ENCODE measurements at regions not wholly inside any gene's neighbourhood (a gene's known extent, or its start where the extent isn't known, plus 50 kb on each side); places are given as distances from the start of the nearest gene placed in this dataset.
"Not testable (repeated sequence)": the region's sequence is repeated elsewhere in the genome, so short reads cannot be mapped to it uniquely, and the experiment has no call there.

- no peak for DNase-seq
These were observed 192.2 kb downstream of the MCHR2 start for GRCh38 chr6:99801805-99802204.

DNA sequence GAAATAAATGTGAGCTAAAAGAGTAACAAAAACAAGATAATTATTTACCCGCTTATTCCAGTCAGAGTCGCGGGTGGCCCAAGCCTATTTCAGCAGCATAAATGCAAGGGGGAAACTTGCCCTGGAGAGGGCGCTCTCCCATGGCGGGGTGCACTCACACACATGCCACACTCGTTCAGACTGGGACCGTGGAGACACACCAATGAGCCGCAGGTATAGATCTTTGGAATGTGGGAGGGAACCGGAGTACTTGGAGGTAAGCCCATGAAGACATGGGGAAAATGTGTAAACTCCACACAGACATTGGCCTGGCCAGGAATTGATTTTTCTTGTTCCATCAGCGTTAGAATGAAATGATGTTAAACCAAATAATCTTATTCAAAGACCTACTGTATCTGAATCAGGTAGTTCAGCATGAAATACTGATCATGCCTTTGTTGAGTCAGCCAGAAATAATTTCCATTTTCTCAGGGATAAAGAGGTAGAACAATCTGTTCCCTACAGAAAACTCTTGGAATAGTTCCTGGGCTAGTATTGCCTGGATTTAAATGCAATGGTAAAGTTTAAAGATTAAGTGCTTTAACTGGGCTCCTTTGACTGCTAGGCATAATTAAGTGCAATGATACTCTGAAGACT is 191.5 kb downstream of the MCHR2 start:
- no peak for DNase-seq

DNA sequence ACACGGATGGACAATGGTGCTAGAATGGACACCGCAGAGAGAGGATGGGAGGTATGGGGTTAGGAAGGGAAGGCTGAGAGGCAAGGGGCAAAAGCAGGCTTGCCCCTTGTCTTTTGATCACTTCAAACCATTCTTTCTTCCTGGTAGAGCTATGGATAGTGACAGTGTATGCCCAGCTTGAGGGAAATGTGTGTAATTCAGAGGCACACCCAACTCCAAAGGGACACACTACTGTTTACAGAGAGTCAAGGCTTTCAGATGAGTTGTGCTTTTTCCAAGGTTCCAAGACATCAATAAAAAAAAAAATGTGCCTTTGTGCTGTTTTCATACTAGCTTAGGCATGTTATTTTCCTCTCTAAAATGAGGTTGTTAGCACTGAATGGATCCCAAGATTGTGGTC is 185.0 kb downstream of the MCHR2 start:
- no peak for DNase-seq

GRCh38 chr6:99810295-99810694 is 183.7 kb downstream of the MCHR2 start:
- DNase-seq: no peak

DNA sequence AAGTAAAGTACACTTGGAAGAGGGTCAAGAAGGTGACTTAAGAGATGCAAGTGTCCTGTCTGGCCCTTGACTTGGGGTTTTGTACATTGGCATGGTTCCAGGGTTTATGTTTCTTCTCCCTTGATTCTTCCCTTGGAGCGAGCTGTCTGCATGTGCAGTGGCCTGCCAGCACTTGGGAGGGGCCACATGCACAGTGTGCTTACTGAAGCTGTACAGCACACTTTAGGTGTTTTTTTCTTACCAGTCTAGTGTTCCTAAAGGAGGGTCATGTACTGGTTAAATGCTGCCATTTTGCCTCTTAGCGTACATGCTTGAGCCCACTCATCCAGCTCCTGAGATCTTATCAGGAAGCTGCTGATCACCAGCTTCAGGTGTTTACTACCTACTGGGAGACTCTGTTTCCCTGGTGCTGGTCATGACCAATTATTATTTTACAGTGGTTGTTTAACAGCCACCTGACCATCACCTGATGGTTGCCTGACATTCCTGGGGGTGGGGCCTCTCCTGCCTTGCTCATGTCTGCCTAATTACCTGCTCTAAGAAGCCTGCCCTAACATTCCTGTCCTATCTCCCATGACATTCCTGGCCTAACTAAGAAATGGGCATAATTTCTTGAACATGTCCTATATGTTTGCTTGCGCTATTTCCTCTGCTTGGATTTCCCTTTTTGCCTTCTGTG is 182.9 kb downstream of the MCHR2 start:
- DNase-seq: no peak

GRCh38 chr6:99811636-99812035 is 182.4 kb downstream of the MCHR2 start:
- no peak for DNase-seq

DNA sequence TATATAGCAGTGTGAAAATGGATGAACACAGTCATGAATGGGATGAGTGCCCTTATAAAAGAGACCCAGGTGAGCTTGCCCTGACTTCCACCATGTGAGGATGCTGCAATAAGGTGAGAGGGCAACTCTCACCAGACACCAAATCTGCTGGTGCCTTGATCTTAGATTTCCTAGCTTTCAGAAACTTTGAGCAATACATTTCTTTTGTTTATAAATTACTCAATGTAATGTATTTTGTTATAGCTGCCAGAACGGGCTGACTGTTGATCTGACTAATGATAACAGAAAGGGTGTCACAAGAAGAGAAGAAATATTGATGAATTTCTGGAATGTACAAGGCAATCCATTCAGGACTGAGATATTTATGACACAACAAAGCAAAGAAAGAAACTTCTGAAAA is 180.5 kb downstream of the MCHR2 start:
- DNase-seq: no peak

- DNase-seq: no peak
These were observed 179.6 kb downstream of the MCHR2 start for GRCh38 chr6:99814230-99814928.

DNA sequence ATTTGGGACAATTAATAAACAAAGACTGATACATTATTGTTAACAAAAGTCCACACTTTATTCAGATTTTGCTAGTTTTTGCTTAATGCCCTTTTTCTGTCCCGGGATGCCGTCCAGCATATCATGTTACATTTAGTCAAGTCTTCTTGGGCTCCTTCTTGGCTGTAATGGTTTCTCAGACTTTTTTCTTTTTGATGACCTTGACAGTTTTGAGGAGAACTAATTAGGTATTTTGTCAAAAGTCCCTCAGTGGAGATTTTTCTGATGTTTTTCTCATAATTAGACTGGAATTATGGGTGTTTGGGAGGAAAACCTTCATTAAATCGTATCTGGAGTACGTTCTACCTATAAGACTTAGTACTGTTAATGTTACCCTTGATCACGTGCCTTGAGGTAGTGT is 177.2 kb downstream of the MCHR2 start:
- DNase-seq: no peak

DNA sequence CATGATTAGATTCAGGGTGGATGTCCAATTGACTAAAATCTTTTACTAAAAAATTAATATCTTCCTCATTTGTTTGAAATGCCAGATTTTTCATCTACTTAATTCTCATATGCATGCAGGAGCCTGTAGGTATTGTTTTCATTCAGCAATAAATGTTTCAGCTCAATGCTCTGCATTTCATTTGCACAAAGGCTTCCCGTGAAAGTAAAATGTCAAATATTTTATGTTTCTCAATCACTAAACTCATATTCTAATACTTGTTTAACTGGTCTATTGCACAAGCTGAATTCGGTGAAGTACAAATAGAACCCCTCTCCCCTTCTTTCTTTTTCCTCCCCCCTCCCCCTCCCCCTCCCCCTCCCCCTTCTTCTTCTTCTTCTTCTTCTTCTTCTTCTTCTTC is 175.9 kb downstream of the MCHR2 start:
- no peak for DNase-seq

GRCh38 chr6:99819853-99820252 is 174.2 kb downstream of the MCHR2 start:
- no peak for DNase-seq

- DNase-seq: no peak
These were observed 172.9 kb downstream of the MCHR2 start for GRCh38 chr6:99821164-99821563.

- DNase-seq: peak in 9 of 56 donors; percentile 0 to 37 (median 5)
These were observed 171.1 kb downstream of the MCHR2 start for GRCh38 chr6:99822741-99823512.

- not testable (repeated sequence) for DNase-seq
These were observed 170.3 kb downstream of the MCHR2 start for GRCh38 chr6:99823513-99824235.

GRCh38 chr6:99833034-99833433 is 161.0 kb downstream of the MCHR2 start:
- no peak for DNase-seq

DNA sequence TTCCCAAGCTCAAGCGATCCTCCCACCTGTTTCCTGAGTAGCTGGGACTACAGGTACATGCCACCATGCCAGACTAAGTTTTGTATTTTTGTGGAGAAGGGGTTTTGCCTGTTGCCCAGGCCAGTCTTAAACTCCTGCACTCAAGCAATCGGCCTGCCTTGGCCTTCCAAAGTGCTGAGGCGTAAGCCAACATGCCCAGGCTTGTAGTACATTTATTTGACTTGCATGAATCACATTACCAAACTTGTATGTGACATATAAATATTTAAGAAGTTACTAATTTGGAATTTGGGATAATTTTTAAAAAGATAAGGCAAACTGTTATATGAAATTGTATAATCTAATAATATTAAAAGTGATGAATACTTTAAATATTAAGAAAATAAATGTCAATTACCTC is 157.6 kb downstream of the MCHR2 start:
- DNase-seq: no peak

- no peak for DNase-seq
These were observed 155.4 kb downstream of the MCHR2 start for GRCh38 chr6:99838607-99839006.

- no peak for DNase-seq
These were observed 152.7 kb downstream of the MCHR2 start for GRCh38 chr6:99841297-99841696.

GRCh38 chr6:99846006-99846405 is 148.0 kb downstream of the MCHR2 start:
- DNase-seq: no peak

DNA sequence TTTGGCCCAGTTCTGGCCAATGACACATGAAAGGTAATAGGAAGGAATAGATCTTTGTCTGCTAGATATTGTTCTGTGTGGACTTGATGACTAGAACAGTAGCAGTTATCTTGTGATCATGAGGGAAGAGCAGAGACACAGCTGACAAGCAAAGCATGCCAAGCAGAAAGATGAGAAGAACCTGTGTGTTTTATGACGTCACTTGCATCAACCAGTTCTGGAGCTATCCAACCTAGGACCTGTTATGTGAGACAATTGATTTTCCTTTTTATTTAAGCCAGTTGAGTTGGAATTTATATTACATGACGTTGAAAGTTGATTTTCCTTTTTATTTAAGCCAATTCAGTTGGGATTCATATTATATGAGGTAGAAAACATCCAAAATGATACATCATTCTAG is 143.2 kb downstream of the MCHR2 start:
- DNase-seq: no peak

GRCh38 chr6:99852031-99852430 is 142.0 kb downstream of the MCHR2 start:
- DNase-seq: no peak

Measured in amygdala (tissue), 56 donors.